ENCODE measurements at regions not wholly inside any gene's neighbourhood (a gene's known extent, or its start where the extent isn't known, plus 50 kb on each side); places are given as distances from the start of the nearest gene placed in this dataset.
A peak's percentile ranks its signal among the peaks of the same experiment; 100 is the strongest.

DNA sequence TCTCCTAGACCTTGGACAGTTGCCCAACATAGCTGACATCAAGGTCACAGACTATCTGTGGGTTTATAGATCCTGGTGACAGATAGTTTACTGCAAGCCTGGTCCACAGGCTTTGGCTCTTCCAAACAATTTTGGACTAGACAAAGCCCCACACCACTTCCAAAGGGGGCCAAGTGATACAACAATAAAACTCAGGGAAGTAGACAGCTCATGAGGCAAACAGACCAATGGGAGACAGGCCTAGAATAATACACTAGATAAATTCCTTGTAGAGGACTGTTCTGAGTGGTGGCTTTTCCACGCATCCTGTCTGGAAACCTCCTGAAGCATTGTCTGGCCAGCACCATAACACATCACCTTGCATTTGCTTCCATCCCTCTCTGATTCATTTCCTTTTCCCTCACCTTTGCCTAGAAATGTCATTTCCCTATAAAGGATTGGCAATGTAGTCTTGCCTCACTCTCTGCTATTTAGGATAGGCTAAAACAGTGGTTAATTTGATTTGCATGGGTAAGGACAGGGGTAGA lies 284.2 kb downstream of the POU4F1 start:
- WGBS: 87% methylated on average over 1 of the region's 1 CpG

DNA sequence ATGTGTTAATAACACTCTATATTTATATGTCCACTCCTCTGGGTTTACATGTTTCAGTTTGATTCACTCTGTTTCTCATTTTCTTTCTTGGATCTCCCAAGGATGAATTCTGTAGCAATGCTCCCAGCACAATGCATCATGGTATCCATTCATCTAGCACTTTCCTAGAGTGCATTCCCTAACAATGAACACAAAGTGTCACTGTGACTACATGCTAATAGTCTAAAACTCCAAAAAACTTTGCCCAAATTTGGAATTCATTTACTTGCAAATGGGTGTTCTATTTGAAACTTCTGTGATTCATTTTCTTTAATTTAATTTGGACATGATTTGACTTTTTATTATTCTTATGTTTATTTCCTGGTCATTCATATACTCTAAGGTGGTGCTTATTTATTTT lies 286.3 kb downstream of the POU4F1 start:
- H3K4me3 ChIP-seq: no peak overlapping the region

More for the DNA sequence above, 284.2 kb downstream of the POU4F1 start:
- H3K27ac ChIP-seq: no peak overlapping the region
- intact Hi-C loops (cut with DNase I): no loop called here
- H3K4me3 ChIP-seq: no peak overlapping the region
- H3K9me3 ChIP-seq: no peaks in the 10 kb centered on the region
- no peaks in the 10 kb centered on the region for H3K27me3 ChIP-seq (replicated peaks; ENCODE audit: insufficient read depth)
- H3K36me3 ChIP-seq: no peaks in the 10 kb centered on the region
- H3K4me1 ChIP-seq (replicated peaks): peaks cover 2% of the 10 kb centered on the region
- no peak for DNase-seq (ENCODE audit: low spot score)
- TF ChIP-seq POLR2AphosphoS5 (IDR thresholded peaks at IDR 0.05) (no peak), POLR2A (IDR thresholded peaks at IDR 0.05) (no peak), CTCF (IDR thresholded peaks at IDR 0.05) (no peak)

DNA sequence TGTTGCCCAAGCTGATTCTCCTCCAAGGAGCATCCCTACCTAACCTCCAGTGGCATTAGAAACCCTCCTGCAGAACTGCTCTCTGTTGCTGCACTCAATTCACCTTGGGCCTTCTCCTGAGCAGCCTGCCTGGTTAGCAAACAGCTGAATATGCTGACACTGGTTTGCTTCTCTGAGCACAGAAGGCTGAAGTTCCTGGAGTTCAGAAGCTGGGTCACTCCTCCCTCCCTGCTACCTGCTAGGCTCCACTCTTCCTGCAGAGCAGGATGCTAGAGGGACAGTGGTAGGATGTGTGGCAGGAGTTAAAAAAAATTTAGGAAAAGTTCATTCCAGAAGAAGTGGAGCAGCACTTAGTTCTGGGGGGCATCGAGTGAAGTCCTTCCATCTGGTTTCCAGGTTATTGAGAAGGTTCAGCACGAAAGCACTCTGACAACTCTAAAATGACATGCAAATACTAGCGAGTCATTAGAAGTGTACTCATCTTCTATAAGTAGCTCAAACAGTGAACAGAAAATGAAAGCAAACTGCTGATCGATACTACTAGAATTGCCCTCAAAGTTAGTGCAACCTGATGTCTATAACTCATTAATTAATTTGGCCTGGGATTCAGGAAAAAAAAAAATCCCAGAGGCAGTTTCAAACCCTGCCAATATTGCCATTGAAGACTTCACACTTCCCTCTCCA lies 293.7 kb downstream of the POU4F1 start:
- WGBS: 94% methylated on average over 4 of the region's 4 CpGs
- TF ChIP-seq POLR2AphosphoS5 (IDR thresholded peaks at IDR 0.05) (no peak), CTCF (IDR thresholded peaks at IDR 0.05) (no peak), POLR2A (IDR thresholded peaks at IDR 0.05) (no peak)
- H3K27me3 ChIP-seq (replicated peaks; ENCODE audit: insufficient read depth): no peaks in the 10 kb centered on the region

More for the DNA sequence above, 286.3 kb downstream of the POU4F1 start:
- intact Hi-C loops (cut with DNase I): no loop called here
- Histone ChIP-seq H3K27ac (no peak overlapping the region), H3K4me1 (replicated peaks) (no peaks in the 10 kb centered on the region), H3K27me3 (replicated peaks; ENCODE audit: insufficient read depth) (no peaks in the 10 kb centered on the region), H3K36me3 (no peaks in the 10 kb centered on the region), H3K9me3 (no peaks in the 10 kb centered on the region)
- TF ChIP-seq CTCF (IDR thresholded peaks at IDR 0.05): peak in 1 of 4 experiments; percentile 25
- no peak for TF ChIP-seq POLR2A (IDR thresholded peaks at IDR 0.05)
- TF ChIP-seq POLR2AphosphoS5 (IDR thresholded peaks at IDR 0.05): no peak
- no peak for DNase-seq (ENCODE audit: low spot score)

GRCh38 chr13:78306519-78307206 lies 296.7 kb downstream of the POU4F1 start:
- H3K36me3 ChIP-seq: no peaks in the 10 kb centered on the region
- intact Hi-C loops (cut with DNase I): no loop called here
- no peak overlapping the region for H3K4me3 ChIP-seq
- TF ChIP-seq POLR2AphosphoS5 (IDR thresholded peaks at IDR 0.05) (no peak), CTCF (IDR thresholded peaks at IDR 0.05) (no peak), POLR2A (IDR thresholded peaks at IDR 0.05) (no peak)
- H3K4me1 ChIP-seq (replicated peaks): no peaks in the 10 kb centered on the region
- DNase-seq (ENCODE audit: low spot score): no peak
- H3K27me3 ChIP-seq (replicated peaks; ENCODE audit: insufficient read depth): no peaks in the 10 kb centered on the region
- H3K9me3 ChIP-seq: no peaks in the 10 kb centered on the region
- WGBS: 21% methylated on average over 3 of the region's 3 CpGs
- no peak overlapping the region for H3K27ac ChIP-seq

More for the DNA sequence above, 293.7 kb downstream of the POU4F1 start:
- intact Hi-C loops (cut with DNase I): no loop called here
- no peak for DNase-seq (ENCODE audit: low spot score)
- Histone ChIP-seq H3K9me3 (no peaks in the 10 kb centered on the region), H3K4me1 (replicated peaks) (no peaks in the 10 kb centered on the region), H3K4me3 (no peak overlapping the region), H3K27ac (no peak overlapping the region), H3K36me3 (no peaks in the 10 kb centered on the region)

Measured in prostate gland (tissue), 2 donors.